Mucosa of gallbladder (tissue), 1 donor: ENCODE measurements at regions not wholly inside any gene's neighbourhood (a gene's known extent, or its start where the extent isn't known, plus 50 kb on each side); places are given as distances from the start of the nearest gene placed in this dataset.

Experiments used
- DNase-seq: peaks from one replicate; pipeline ENCODE4 v3.0.0-alpha.2; 2020; ENCODE audit warnings: low spot score
- donor health status: DM: no; HTN: no; CAD: no.

GRCh38 chr2:48852938-48853337 is 97.4 kb upstream of the LHCGR start:
- no peak for DNase-seq

- DNase-seq: no peak
Observed at GRCh38 chr2:48851161-48851560, 95.6 kb upstream of the LHCGR start.

- DNase-seq: no peak
Observed at GRCh38 chr2:48849770-48850169, 94.2 kb upstream of the LHCGR start.

- no peak for DNase-seq
Observed at GRCh38 chr2:48845684-48846083, 90.2 kb upstream of the LHCGR start.

GRCh38 chr2:48844417-48845155 is 89.1 kb upstream of the LHCGR start:
- DNase-seq: no peak

- no peak for DNase-seq
Observed at GRCh38 chr2:48841126-48841525, 85.6 kb upstream of the LHCGR start.

GRCh38 chr2:48838029-48838428 is 82.5 kb upstream of the LHCGR start:
- DNase-seq: no peak

GRCh38 chr2:48829569-48829968 is 74.0 kb upstream of the LHCGR start:
- DNase-seq: no peak

GRCh38 chr2:48829036-48829435 is 73.5 kb upstream of the LHCGR start:
- DNase-seq: no peak

GRCh38 chr2:48826986-48827385 is 71.5 kb upstream of the LHCGR start:
- no peak for DNase-seq

GRCh38 chr2:48824116-48824515 is 68.6 kb upstream of the LHCGR start:
- no peak for DNase-seq

- no peak for DNase-seq
Observed at GRCh38 chr2:48819206-48819735, 63.7 kb upstream of the LHCGR start.

- no peak for DNase-seq
Observed at GRCh38 chr2:48817355-48817754, 61.8 kb upstream of the LHCGR start.

GRCh38 chr2:48812416-48812815 is 56.9 kb upstream of the LHCGR start:
- no peak for DNase-seq

- no peak for DNase-seq
Observed at GRCh38 chr2:48808311-48808710, 52.8 kb upstream of the LHCGR start.
